HG03565 (cell line): ENCODE measurements at regions not wholly inside any gene's neighbourhood (a gene's known extent, or its start where the extent isn't known, plus 50 kb on each side); places are given as distances from the start of the nearest gene placed in this dataset.
"Not testable (repeated sequence)": the region's sequence is repeated elsewhere in the genome, so short reads cannot be mapped to it uniquely, and the experiment has no call there.

Experiments
- ATAC-seq: cut with Tn5 transposase; IDR thresholded peaks from one replicate; pipeline ENCODE4 v1.9.1; 2021; ENCODE audit warnings: mild to moderate bottlenecking, moderate library complexity; ENCODE audit not compliant: unreplicated experiment

DNA sequence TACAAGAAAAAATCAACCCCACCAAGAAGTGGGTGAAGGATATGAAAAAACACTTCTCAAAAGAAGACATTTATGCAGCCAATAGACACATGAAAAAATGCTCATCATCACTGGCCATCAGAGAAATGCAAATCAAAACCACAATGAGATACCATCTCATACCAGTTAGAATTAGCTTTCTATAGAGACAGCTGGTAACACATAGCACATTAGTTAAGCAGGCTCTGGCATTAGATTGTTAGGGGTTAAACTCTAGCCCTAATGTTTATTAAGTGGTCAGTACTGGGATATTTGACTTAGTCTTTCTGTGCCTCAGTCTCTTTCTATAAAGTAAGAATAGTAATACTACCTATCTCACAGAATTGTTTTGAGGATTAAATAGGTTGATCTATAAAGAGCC lies 65.2 kb upstream of the TGFBR2 start:
- not testable (repeated sequence) for ATAC-seq

DNA sequence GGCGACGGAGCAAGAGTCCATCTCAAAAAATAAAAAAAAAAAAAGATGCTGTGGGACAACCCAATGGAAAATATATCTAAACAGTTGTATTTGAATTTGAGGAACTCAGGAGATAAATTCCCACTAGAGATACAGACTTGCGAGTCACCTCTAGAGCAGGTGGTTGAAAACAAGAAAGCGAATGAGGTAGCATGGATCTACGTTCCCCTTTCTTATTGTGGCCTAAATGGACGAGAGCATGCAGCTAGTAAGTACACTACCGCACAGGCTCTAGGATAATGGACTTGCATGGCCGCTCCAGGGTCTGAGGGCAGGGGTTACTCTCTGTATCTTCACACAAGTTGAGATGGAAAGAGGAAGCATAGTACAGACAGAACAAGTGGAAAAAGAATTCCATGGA lies 63.5 kb upstream of the TGFBR2 start:
- no peak for ATAC-seq

DNA sequence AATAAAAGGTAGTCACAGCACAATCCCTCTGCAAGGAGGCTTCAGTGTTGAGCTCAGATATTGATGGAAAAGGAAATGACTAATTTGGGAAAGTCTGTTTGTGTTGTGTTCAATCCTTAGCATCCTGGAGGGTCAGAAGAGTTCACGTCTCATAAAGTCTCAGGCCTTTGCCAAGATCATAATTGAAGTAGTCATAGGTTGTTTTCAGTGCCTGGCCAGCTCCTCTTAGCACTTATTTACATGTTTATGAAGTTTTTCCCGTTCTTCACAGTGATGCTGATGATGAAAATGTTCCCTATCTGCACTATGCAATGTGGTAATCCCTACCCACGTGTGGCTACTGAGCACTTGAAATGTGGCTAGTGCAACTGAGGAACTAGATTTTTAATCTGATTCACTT lies 61.6 kb upstream of the TGFBR2 start:
- ATAC-seq = no peak

DNA sequence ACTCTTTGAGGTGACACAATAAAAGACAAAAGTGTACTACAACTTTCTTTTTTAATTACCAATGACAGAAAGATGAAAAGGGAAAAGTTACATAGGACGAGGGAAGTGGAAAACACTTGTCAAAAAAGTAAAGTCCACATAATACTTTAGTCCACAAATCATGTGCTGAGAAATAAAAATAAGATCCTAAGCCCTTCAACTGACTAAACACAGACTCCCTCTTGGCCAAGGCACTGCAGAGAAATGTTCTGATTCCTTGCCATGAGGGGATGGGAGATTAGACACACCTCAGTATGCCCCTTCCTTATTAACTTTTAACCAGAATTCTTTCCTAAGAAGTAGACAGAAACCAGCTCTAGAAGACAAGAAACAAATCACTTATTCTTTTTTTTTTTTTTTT lies 59.5 kb upstream of the TGFBR2 start:
- ATAC-seq = no peak

DNA sequence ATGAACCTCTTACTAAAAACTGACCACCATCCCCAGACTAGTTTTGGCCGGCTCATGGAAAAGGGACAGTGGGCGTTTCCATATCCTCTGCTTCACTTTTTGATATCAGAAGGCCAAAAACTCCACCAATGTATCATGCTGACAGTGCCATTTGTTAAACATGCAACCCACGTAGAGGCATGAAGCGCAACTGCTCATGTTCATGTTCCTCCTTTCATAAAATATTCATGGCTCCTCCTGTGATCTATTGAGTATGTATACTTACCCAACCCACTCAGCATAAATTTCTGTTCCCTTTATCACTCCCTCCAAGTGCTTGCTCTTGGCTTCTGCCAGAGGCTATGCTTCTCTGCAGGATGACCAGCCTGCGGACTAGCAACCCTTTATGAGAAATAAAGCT lies 58.7 kb upstream of the TGFBR2 start:
- ATAC-seq = no peak

DNA sequence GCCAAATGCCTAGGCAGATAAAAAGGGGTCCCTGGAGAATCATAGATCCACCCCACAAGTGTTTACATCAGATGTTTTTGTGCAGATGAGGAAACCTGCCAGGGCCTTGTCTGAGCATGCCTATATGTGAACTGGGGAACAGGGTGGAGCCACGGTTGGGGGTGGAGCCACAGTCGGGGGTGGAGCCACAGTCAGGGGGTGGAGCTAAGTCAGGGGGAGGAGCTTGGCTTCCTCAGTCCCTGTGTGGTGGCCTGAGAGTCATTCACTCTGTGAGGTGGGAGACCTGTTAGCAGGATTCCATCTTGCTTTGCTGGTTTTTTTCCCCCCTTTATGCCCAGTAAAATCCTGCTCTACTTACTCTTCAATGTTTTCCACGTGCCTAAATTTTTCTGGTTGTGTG lies 57.8 kb upstream of the TGFBR2 start:
- no peak for ATAC-seq

DNA sequence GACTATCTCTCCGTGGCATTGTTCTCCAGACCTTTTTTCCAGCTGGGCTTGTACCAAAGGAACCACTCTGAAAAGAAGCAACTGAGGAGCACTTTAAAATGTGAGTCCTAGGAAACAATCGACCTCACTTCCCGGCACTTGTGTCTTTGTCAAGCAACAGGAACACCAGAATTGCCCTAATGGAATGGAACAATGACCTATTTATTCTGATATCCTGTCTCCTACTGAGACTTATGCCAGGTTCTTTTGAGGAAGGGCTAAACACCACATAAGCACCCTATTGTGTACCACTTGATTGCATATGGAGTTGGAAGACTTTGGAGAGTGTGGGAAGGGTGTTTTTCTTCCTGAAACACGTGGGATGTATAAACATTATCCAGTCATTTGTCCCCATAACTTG lies 56.8 kb upstream of the TGFBR2 start:
- ATAC-seq = no peak

DNA sequence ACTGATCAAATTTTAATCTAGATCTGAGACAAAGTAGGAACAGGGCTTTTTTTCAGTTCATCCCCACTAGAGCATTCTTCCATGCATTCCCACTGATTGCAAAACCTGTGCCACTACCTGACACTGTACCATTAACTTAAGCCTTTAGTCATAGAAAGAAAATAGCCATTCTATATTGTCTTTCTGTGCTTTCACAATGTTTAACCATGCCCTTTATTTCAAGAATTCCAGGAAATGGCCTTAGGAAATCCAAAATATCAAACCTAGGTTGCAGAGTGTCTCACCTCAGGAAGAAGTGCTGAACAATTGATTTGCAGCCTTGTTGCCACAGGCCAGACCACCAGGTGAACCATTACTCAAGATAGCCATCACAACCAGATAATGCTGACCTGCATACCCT lies 56.2 kb upstream of the TGFBR2 start:
- no peak for ATAC-seq

DNA sequence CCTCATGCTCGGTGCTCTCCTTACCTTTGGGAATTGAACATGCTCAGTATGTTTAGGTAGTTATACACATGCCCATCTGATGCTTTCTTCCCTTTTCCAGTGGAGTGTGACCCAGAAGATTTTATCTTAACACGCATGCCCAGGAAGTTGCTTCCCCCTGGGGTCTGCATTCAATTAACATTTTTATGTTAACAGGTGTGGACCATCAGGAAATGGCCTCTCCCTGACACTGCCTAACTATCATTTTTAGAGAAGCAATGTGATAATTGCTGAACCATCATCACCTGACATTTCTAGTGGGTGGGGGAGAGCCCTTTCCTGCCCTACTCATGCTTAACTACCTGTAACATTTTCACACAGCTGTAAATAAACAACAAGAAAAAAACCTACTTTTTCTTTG lies 55.1 kb upstream of the TGFBR2 start:
- no peak for ATAC-seq

DNA sequence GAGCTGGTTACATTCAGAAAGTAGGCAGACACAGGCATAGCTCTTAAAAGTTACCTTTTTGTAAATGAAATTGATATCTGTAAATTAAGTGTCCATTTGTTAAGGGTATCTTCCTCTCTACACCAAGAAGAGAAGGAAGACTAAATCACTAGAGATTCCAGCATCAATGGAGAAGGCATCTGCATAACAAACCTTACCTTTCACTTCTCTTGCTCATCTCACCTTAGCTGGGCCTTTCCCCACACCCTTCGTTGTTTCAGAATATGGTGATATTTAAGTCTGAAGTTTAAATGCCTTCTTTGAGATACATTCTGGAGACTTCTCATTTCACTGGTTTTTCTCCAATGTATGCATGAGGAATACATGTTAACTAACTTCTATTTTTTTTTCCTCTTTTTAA lies 54.5 kb upstream of the TGFBR2 start:
- no peak for ATAC-seq

DNA sequence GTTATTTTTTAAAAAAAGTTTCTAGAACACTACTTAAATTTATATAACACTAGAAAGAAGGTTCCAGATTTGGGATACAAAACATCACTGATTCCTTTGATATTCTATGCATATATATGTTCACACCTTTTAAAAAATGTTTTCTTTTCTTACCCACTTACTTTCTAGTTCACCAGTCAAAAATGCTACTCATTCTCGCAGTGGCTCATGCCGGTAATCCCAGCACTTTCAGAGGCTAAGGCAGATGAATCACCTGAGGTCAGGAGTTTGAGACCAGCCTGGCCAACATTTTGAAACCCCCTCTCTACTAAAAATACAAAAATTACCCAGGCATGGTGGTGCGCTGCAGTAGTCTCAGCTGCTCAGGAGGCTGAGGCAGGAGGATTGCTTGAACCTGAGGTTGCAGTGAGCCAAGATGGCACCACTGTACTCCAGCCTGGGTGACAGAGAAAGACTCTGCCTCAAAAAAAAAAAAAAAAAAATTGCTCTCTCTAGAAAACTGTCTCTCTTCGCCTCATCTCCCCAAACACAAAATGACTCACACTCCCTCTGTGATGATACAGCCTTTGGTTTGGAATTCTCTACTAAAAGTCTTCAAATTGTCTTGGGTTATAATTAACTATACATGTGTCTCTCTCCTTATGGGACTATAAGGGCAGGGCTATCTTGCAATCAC lies 52.6 kb upstream of the TGFBR2 start:
- no peak for ATAC-seq

DNA sequence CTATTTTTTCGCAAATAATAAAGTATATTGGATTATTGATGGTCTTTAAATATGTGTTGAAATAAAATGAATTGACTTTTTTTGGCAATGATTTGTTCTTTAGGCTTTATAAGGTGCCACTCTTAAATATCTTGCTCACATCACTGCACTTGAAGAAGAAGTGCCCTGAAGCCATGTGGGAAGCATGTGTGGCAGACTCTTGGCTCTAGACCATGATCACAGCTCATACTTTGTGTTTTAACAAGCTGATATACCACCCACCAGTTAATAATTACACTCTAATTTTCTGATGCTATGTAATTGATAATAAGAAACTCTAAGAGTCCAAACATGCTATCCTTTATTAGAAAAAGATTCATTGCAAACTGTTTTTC lies 52.1 kb upstream of the TGFBR2 start:
- no peak for ATAC-seq

DNA sequence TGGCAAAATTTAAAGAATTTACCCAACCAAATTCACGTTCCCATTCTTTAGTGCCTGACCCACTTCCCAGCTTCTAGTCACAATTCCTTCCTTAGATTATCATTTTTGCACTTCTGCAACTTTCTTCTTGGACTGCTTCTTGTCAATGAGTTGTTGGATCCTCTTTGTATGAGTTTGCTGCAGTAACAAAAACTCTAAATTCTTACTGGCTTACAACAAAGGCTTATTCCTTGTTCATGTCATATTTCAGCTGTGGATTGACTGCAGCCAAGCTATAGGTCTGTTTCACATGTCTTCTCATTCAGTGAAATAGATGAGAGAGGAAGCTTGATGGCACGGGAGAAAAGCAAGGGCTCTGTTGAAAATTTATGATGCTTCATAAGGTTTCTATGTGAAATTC lies 50.4 kb upstream of the TGFBR2 start:
- no peak for ATAC-seq
